AG20443 (cell line): ENCODE measurements at regions not wholly inside any gene's neighbourhood (a gene's known extent, or its start where the extent isn't known, plus 50 kb on each side); places are given as distances from the start of the nearest gene placed in this dataset.

Source experiments
- DNase-seq: peaks from one replicate; pipeline ENCODE4 v3.0.0; 2012; ENCODE audit warnings: low spot score, mixed read lengths

DNA sequence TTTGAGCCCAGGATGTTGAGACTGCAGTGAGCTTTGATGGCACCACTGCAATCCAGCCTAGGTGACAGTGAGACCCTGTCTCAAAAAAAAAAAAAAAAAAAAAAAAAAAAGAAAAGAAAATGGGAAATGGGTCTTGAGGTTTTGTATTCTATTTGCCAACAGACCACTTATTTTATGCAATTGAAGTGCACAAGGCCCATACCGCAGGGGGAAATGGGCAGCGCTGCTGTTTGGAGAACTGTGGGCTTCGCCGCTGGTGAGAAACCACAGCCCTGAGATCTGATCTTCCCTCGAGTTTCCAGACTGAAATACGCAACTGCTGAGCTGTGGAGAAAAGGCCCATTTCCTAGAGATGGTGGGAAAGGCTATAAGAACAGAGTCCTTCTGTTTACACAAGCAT, 512.0 kb downstream of the TCERG1L start:
- DNase-seq: no peak

DNA sequence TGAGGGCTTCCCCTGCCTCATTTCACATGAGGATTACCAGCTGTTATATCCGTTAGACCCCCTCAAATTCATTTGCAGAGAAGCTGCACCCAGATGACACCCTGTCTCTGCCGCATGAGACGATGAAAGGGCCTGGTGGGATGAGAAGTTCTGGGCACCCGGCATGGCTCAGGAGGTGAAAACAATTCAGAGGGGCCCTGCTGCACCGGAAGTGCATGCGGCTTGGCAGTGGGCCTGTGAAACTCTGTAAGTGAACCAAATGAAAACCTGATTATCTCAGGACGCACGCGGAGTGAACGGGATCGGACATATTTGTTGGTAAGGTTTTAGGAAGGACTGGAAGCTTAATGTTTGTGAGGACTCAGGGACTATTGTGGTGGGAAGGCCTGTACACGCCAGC, 511.2 kb downstream of the TCERG1L start:
- no peak for DNase-seq

DNA sequence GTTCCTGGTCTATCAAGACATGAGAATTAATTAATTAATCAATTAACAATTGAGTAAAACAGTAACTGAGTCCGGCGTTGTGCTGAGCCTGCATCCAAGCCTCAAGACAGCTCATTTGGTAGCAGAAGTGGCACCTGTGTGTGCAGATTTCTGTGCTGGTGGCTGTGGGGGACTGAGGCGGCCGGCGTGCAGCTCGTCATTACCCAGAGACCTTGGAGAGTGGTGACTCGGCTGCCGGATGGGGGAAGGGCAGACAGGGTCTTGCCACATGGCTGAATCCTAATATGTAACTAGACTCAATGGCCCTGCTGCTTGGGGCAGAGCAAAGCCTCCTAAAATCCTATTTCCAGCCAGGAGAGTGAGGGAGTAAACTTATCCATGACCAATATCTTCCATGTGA, 510.2 kb downstream of the TCERG1L start:
- DNase-seq: no peak

GRCh38 chr10:130801784-130802183, 509.7 kb downstream of the TCERG1L start:
- no peak for DNase-seq

GRCh38 chr10:130802301-130802700, 509.2 kb downstream of the TCERG1L start:
- no peak for DNase-seq

DNA sequence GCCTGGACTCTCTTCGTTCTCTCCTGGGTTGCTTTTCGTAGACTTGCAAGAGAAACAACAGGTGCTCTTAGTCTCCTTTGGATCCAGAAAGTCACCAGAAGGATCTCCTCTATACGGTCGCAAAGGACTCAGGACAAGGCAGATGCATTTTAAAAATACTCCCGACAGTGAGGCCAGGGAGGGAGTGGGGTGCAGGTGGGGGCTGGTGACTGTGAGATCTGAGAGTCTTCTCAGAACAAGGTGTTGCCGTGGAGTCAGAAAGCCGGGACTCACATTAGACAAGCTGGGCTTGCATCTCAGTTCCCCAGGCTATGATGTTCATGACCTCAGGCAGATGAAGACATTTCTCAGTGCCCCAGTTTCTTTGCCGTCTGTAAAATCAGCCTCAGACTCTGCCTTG, 507.2 kb downstream of the TCERG1L start:
- DNase-seq: no peak

DNA sequence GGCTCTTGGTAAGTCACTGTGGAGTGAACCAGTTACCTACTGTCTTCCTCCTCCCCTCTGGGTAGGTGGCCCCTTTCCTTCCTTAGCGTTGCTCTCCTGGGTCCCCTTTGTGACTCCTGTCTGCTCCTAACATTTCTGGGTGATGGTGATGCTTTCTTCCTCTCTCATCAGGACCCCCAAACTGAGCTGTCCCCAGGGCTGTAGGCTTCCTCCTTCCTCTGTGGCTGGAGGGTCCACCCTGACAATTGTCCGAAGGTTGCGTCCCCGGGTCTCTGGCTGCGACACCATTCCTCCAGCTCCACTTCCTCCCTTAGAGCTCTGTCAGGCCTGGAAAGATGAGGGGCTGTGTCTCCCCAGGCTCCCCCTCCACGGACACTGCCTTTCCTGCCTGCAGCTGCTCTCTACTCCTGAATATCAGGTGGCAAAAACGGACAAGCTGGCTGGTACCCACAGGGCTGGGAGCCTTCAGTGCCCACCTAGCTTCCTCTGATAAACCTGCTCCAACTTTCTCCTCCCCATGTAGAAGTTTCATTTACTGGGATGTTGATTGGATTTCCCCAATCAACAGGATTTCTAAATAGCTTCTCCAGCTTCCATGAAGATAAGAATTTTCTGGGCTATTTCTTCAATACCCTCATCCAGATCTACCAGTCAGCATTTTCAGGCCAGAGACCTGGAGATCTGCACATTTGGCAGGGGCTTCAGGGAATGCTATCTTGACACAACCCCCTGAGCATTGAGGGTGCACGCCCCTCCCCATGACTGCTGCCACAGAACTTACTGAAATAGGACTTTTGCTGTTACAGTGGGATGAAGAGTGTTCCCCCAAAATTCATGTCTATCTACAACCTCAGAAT, 506.5 kb downstream of the TCERG1L start:
- no peak for DNase-seq

DNA sequence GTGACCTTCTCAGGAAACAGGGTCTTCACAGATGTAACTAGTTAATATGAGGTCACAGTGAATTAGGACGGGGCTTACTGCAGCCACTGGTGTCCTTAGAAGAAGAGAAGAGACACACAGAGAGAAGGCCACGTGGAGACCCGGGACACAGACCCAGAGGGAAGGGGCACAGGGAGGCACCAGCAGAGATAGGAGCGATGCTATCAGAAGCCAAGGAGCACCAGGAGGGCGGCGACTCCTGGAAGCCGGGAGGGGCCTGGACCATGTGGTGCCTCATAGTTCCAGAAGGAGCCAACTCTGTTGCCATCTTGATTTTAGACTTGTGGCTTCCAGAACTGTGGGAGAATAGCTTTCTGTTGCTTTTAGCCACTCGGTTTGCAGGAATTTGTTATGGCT, 505.9 kb downstream of the TCERG1L start:
- no peak for DNase-seq

DNA sequence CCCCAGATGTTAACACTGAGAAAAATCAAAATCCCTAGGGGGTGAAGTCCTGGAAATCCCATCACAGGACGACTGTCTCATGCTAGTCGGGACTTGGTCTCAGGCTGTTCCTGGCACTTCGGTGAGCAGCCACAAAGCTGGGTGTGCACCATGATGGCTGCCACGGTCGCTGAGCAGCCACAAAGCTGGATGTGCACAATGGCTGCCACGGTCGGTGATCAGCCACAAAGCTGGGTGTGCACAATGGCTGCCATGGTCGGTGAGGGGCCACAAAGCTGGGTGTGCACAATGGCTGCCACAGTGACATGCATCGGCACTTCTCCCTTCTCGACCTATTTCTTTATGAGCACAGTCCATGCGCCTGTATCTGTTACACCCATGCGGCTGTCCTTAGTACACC, 505.1 kb downstream of the TCERG1L start:
- DNase-seq: no peak

DNA sequence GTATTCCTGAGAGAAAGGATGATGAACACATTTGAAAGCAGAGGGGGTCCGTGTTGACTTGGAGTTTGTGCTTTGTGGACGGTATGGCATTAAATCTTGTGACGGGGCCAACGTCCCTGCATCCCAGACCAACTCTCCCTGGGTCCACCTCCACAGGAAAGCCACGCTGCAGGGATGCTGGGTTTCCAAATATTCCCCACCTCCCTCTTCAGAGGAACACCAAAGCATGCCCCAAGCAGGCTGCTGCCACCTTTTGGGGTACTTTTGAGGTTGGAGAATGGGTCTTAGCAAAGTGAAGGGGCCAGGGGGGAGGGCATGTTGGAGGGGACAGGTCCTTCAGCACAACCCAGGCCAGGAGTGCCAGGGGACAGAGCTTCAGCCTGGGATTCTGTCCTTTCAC, 504.4 kb downstream of the TCERG1L start:
- DNase-seq: no peak

- DNase-seq: no peak
Measured at GRCh38 chr10:130807721-130808120, 503.8 kb downstream of the TCERG1L start.

DNA sequence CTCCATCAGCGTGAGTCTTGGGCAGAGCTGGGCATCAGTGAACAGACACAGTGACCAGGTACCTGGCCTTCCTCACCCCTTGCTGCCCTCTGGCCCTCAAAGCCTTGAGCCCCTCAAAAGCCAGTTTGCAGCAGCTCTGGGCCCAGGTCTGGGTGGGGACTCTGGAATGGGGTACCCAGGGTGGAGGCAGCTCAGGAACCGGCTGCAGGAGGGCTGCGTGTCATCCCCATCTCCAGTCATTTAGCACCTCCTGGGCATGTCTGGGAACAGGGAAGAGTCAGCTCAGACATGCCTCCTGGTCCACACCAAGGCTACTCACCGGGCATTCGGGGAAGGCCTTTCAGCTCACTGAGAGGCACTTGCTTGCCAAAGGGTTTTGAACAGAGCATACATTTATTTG, 503.3 kb downstream of the TCERG1L start:
- DNase-seq: no peak

- DNase-seq: no peak
Measured at GRCh38 chr10:130808686-130809085, 502.8 kb downstream of the TCERG1L start.

DNA sequence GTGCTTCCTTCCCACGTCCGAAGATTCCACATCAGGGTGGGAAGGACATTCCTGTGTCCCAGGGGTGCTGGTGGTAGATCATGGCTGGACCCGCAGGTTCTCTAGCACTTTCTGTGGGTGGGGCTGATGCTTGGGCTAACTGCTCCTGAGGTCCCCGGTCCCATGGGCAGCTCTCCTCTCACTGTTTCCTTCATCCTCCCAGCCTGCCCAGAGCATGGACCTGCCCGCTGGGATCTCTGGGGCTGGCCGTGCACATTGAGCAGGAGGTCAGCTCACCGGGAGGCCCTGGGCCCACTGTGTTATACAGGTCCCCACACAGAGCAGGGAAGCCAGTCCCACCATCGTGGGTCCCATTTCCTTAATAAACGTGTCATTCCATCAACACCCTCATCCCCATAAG, 502.3 kb downstream of the TCERG1L start:
- DNase-seq: no peak

DNA sequence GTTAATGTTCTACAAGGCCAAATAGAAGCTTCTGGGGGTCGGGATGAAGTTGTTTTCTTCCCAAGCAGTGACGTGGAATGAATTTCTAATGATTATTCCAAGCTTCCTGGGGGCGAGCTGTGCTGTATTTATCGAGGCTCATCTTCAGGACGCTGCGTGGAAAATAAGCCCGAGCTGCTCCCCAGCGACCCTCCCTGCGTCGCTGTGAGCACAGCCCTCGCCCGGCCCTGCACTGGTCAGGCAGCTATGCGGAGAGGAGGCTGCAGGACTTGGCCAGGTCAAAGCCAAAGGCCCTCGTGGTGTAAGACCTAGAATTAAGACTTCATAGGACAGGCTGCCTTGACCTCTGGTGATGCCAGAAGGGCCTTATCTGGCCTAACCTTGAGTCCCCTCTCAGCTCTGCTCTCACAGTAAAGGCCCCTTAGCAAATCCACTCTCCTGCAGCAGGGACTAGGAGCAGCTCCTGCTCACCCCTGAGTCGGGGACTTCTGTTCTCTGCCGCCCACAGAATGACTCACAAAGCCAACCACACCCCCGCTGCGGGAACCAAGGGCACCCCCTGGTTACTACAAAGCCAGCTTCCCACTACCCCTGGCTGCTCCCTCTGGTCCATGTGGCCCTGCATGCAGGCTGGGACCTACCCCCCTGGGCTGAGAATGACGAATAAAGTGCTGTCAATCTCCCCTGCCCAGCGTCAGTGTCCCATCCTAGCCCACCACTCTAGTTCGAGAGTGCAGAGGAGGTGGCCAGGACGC, 501.6 kb downstream of the TCERG1L start:
- no peak for DNase-seq

GRCh38 chr10:130810856-130811255, 500.7 kb downstream of the TCERG1L start:
- DNase-seq: no peak

GRCh38 chr10:130812381-130813148, 499.0 kb downstream of the TCERG1L start:
- no peak for DNase-seq

GRCh38 chr10:130814610-130815009, 496.9 kb downstream of the TCERG1L start:
- DNase-seq: no peak

DNA sequence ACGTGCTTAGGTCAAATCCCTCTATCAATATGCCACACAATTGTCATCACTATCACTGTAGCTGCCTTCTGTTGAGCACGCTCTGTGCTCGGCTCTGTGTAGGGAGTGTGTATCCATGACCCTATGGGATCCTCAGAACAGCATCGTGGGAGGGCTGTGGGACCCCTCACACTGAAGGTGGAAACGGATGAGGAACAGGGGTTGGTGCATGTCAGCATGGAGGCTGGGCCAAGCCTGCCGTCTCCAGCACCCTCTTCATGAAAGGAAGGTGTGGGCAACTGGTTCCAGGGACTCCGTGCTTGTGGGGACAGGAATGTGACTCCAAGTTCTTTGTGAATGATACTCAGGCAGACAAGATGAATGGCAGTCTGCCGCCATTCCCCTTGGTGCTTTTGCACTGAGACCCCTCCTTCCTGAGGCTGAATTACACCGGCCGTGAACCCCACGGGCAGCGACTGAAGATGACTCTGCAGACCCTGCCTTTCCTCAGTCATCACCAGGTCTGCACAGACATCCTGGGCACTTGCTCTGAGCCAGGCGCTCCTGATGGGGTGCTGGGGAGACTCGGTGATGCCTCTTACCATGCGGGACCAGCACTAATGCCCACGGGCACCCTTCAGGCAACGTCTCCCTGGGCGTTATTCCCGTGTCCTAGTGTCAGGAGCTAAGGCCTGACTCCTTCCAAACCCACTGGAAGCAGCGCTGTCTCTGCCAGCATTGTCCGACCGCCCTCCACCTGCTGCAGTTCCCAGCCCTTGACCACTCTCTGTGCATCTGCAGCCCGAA, 495.2 kb downstream of the TCERG1L start:
- DNase-seq: no peak

- no peak for DNase-seq
Measured at GRCh38 chr10:130817046-130817624, 494.4 kb downstream of the TCERG1L start.

DNA sequence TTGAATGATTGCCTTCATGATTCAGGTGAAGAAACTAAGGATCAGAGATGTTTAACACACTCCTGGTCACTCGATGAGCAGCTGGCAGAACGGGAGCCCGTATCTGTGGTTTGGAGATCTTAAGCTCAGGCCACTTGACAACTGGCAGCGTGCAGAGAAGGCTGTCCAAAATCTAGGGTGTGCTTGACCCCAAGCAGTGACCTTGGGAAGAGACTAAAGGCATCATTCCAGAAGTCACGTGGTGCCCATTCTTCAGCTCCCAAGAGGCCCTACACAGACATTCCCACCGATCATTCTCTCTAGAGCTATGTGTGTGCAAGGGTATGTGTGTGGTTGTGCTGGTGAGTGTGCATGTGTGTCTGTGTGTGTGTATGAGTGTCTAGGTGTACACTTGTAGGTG, 493.8 kb downstream of the TCERG1L start:
- no peak for DNase-seq
